ENCODE measurements at regions not wholly inside any gene's neighbourhood (a gene's known extent, or its start where the extent isn't known, plus 50 kb on each side); places are given as distances from the start of the nearest gene placed in this dataset.

DNA sequence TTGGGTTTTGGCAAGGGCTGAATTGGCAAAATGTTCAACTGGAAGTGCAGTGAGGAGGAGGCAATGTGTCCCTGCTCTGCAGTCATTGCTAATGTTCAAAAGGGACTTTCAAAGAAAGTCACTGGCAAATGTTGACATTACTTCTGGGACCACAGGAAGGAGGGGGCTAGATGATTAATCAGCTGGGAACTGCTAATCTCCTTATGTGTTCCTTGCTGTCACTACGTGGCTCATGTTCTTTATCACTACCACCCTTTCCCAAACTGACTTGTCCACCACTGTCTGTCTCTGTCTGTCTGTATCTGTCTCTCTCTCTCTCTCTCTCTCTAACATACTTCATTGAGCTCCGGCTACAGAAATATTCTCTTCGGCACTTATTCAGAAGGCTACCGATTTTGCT, 86.9 kb upstream of the MTPN start:
- H3K36me3 ChIP-seq (replicated peaks) = no peaks in the 10 kb centered on the region
- DNase-seq (ENCODE audit: low spot score in 2 of 2) = no peak
- H3K9me3 ChIP-seq = no peaks in the 10 kb centered on the region
- H3K4me3 ChIP-seq = no peak overlapping the region
- no peaks in the 10 kb centered on the region for H3K4me1 ChIP-seq
- no peaks in the 10 kb centered on the region for H3K27me3 ChIP-seq (ENCODE audit: low read depth)
- in situ Hi-C loops (cut with MboI; ENCODE audit: low sequenced_read_pairs) = no loop called here

DNA sequence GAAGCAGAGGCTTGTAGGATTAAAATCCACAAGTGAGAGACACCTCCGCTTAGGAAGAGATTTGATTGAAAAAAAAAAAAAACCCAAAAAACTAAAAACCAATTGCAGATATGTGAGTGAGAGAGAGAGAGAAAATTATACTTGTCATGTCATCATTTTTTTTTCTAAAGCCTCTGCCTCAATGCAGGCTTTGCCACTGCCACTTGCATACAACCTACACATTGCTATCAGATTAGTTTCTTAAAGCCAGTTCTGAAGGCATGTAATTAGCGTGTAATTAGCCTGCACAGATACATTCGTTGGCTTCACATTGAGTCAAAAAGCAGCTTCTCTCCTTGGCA, 86.1 kb upstream of the MTPN start:
- Histone ChIP-seq H3K9me3 (no peaks in the 10 kb centered on the region), H3K4me3 (no peak overlapping the region), H3K36me3 (replicated peaks) (no peaks in the 10 kb centered on the region), H3K27me3 (ENCODE audit: low read depth) (no peaks in the 10 kb centered on the region), H3K4me1 (no peaks in the 10 kb centered on the region)
- no peak for DNase-seq (ENCODE audit: low spot score in 2 of 2)
- in situ Hi-C loops (cut with MboI; ENCODE audit: low sequenced_read_pairs) = no loop called here

DNA sequence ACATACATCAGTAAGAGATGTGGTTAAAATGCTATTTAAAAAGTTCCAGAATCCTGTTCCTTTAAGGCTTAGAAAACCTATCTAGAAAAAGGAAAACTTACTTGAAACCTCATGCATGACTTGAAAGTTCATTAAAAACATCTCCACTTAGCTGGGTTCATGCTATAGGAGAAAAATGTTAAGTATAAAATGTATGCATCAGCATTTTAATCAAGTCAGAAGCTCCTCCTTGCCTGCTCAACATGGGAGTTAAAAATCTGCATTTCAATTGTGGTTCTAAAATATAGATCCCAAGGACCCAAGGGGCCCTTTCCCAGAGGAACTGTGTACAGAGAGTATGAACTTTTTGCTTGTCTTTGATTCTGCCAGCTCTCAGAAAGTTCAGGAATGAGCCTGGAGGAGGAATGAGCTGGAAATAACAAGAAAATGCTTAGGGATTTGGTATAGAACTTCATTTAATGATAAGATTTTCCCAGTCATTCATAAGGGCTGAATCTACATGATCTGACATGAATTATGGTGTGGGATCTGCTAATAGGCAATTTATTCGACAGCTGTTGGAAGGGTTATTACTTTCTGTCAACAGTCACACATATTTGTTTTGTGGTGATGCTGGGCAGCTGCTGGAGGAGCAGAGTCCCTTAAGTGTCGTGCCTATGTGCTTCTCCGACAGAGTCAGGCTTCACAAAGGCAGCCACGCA, 85.6 kb upstream of the MTPN start:
- Histone ChIP-seq H3K4me1 (no peaks in the 10 kb centered on the region), H3K4me3 (no peak overlapping the region), H3K36me3 (replicated peaks) (no peaks in the 10 kb centered on the region), H3K27me3 (ENCODE audit: low read depth) (no peaks in the 10 kb centered on the region), H3K9me3 (no peaks in the 10 kb centered on the region)
- in situ Hi-C loops (cut with MboI; ENCODE audit: low sequenced_read_pairs) = no loop called here
- no peak for DNase-seq (ENCODE audit: low spot score in 2 of 2)

DNA sequence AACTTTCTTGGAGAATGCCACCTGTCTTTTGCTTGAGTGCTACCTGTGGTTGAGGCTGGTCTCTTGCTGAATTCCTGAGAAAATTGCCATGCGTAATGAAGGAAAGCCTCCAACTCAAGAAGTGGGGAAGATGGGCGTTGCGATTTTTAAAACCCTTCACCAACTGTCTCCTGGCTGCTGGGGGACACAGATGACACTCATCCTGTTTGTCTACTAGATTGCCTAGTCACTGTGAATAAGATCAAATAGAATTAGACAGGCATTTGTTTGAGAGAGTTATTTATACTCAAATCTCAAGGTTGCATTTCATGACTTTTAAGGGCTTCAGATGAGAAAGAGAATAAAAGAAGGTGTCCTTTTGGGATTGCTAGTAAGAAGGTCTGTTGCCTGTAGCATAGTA, 84.3 kb upstream of the MTPN start:
- H3K9me3 ChIP-seq = no peaks in the 10 kb centered on the region
- in situ Hi-C loops (cut with MboI; ENCODE audit: low sequenced_read_pairs) = no loop called here
- no peaks in the 10 kb centered on the region for H3K4me1 ChIP-seq
- DNase-seq (ENCODE audit: low spot score in 2 of 2) = no peak
- no peaks in the 10 kb centered on the region for H3K27me3 ChIP-seq (ENCODE audit: low read depth)
- no peaks in the 10 kb centered on the region for H3K36me3 ChIP-seq (replicated peaks)
- H3K4me3 ChIP-seq = no peak overlapping the region

DNA sequence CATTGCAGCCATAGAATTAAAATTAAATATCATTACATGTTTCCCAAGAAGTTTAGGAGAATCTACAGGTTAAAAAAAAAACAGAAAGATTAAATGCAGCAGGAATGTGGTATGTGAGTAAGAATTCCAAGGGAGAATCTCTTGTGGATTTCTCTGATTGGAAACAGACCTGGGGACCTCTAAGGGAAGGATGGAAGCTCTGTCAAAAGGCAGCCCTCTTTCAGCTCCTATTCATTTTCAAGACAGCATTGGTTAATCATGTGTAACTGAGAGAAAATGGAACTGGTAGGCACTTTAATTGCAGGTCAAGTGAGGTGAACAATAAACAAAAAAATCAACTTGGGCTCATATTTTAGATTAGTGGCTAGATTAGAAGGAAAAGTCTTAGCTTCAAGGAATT, 81.4 kb upstream of the MTPN start:
- Histone ChIP-seq H3K4me1 (no peaks in the 10 kb centered on the region), H3K4me3 (no peak overlapping the region), H3K27me3 (ENCODE audit: low read depth) (peaks cover 3% of the 10 kb centered on the region; the same call in 1 of the 2 replicates), H3K9me3 (no peaks in the 10 kb centered on the region), H3K36me3 (replicated peaks) (no peaks in the 10 kb centered on the region)
- in situ Hi-C loops (cut with MboI; ENCODE audit: low sequenced_read_pairs) = no loop called here
- DNase-seq (ENCODE audit: low spot score in 2 of 2) = no peak

DNA sequence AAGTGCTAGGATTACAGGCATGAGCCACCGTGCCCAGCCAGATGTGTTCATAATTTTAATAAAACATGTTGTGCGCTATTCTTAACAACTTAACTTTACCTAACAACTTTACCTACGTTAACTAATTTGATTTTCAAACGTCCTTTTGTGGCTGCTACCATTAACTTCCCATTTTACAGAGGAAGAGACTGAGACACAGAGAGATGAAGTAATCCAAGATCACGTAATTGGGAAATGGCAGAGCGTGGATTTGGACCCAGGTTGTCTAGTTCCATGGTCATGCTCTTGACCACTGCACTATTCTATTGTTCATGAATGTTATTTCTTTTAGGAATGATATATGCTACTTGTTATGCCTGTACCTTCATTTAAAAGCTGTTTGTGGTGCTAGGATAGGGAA, 80.3 kb upstream of the MTPN start:
- H3K27me3 ChIP-seq (ENCODE audit: low read depth) = peaks cover 3% of the 10 kb centered on the region; the same call in 1 of the 2 replicates
- no peaks in the 10 kb centered on the region for H3K4me1 ChIP-seq
- no peaks in the 10 kb centered on the region for H3K9me3 ChIP-seq
- DNase-seq (ENCODE audit: low spot score in 2 of 2) = no peak
- H3K4me3 ChIP-seq = no peak overlapping the region
- no peaks in the 10 kb centered on the region for H3K36me3 ChIP-seq (replicated peaks)
- in situ Hi-C loops (cut with MboI; ENCODE audit: low sequenced_read_pairs) = no loop called here

DNA sequence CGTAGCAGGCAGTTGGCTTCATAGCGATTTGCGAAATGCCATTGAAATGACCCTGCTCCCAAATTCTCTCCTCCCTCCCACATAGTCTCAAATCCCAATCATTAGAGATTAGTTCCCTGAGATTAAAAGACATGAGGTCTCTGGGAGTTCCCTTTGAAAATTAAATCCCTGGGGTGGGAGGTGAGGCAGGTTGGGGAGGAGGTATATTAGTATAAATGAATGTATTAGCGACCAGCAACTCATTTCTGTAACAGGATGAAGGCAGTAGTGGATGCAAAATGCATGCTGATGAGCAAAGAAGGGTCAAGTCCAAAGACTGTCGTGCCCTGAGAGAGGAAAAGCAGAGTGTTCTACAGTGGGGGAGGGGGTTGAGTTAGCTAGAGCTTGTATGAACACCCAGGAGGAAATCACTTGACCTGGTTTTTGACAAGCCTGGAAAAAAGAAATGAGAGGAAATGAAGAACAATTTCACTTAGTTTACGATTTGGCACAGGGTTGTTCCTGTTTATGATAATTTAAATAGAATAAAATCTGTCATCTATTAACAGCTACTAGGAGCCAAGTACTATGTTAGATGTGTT, 79.6 kb upstream of the MTPN start:
- Histone ChIP-seq H3K4me3 (no peak overlapping the region), H3K9me3 (no peaks in the 10 kb centered on the region), H3K4me1 (no peaks in the 10 kb centered on the region), H3K27me3 (ENCODE audit: low read depth) (peaks cover 3% of the 10 kb centered on the region; the same call in 1 of the 2 replicates), H3K36me3 (replicated peaks) (no peaks in the 10 kb centered on the region)
- no peak for DNase-seq (ENCODE audit: low spot score in 2 of 2)
- in situ Hi-C loops (cut with MboI; ENCODE audit: low sequenced_read_pairs) = no loop called here

DNA sequence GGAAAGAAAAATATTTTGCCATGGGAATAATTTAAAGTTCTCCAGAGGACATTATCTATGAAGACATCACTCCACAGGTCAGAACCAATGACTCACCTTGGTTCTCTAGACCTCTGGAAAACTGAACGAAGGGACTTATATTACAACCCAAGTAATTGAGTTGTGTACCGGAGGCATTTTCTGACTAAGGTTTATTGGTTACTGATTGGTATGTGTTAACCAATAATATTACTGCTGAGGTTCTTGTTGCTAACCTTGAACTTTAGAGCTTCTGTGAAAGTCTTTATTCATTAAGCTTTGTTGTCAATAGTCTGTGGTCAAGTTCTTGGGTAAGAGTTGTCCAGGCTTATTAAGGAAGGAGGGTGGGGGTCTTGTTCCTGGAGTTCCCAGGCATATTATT, 78.1 kb upstream of the MTPN start:
- in situ Hi-C loops (cut with MboI; ENCODE audit: low sequenced_read_pairs) = no loop called here
- H3K9me3 ChIP-seq = no peaks in the 10 kb centered on the region
- H3K4me1 ChIP-seq = no peaks in the 10 kb centered on the region
- H3K36me3 ChIP-seq (replicated peaks) = no peaks in the 10 kb centered on the region
- peaks cover 3% of the 10 kb centered on the region; the same call in 1 of the 2 replicates for H3K27me3 ChIP-seq (ENCODE audit: low read depth)
- no peak for DNase-seq (ENCODE audit: low spot score in 2 of 2)
- H3K4me3 ChIP-seq = no peak overlapping the region

DNA sequence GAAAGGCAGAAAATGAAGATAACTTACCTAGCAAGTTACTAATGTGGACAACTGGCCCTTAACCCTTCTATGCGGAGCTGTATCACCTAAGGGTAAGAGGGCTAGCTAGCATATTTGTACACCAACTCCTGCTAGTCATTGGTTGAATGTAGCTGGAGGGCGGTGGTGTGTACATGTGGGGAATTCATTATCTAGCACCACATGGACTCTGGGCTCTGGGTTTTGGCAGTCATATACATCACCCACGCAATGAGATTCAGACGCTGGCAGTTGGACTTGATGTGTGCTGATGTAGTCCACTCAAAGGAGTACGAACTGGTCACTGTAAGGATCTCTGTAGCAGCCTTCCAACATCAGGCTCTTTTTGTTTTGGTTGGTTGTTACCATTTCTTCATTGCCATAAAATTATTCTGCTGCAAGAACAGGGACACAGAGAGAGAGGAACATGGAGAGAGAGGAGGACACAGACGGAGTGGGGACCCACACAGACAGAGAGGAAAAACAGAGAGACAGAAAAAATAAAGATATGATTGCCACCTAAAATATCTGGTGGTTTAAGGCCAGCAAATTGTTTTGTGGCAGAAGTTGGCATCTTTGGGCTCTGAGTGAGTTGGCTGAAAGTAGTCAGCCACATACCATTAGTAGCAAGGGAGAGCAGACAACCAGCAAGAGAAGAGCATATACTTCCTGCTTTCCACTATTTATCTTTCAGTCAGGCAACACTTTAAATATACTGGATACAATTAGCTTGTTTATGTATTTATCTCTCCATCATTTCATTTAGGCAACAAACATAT, 76.7 kb upstream of the MTPN start:
- in situ Hi-C loops (cut with MboI; ENCODE audit: low sequenced_read_pairs) = no loop called here
- no peaks in the 10 kb centered on the region for H3K36me3 ChIP-seq (replicated peaks)
- no peaks in the 10 kb centered on the region for H3K4me1 ChIP-seq
- H3K27me3 ChIP-seq (ENCODE audit: low read depth) = peaks cover 3% of the 10 kb centered on the region; the same call in 1 of the 2 replicates
- no peak overlapping the region for H3K4me3 ChIP-seq
- no peak for DNase-seq (ENCODE audit: low spot score in 2 of 2)
- no peaks in the 10 kb centered on the region for H3K9me3 ChIP-seq

DNA sequence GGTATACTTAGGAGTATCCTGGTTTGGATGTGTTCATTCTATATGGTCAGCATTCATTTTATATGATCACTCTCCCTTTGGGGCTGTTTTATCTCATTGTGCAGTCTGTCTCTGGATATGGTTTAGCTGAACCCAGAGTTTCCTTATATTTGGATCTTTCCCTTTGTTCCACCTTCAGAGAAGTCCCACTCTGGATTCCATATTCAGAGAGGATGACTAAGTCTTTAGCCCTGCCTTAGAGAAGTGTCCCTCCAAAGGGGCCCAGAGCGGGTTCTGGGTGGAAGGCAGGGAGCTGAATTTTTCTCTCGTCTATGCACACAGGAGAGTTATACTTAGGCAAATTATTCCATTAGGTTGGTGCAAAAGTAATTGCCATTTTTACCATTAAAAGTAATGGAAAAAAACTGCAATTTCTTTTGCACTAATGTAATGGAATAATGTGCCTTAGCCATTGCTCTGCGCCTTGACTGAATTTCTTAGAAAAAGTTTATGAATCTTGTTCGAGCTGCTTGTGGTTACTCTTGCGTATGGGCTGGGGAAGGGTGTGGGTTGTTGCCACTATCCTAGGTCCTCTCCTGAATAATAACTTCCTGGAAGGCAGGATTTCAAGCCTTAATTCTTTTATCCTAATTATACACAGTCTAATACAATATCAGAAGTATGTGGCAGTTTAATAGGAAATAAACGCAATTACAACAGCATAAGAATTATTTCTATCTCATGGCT, 74.2 kb upstream of the MTPN start:
- in situ Hi-C loops (cut with MboI; ENCODE audit: low sequenced_read_pairs) = no loop called here
- Histone ChIP-seq H3K36me3 (replicated peaks) (no peaks in the 10 kb centered on the region), H3K27me3 (ENCODE audit: low read depth) (peaks cover 3% of the 10 kb centered on the region; the same call in 1 of the 2 replicates), H3K4me1 (no peaks in the 10 kb centered on the region), H3K9me3 (no peaks in the 10 kb centered on the region), H3K4me3 (no peak overlapping the region)
- no peak for DNase-seq (ENCODE audit: low spot score in 2 of 2)

DNA sequence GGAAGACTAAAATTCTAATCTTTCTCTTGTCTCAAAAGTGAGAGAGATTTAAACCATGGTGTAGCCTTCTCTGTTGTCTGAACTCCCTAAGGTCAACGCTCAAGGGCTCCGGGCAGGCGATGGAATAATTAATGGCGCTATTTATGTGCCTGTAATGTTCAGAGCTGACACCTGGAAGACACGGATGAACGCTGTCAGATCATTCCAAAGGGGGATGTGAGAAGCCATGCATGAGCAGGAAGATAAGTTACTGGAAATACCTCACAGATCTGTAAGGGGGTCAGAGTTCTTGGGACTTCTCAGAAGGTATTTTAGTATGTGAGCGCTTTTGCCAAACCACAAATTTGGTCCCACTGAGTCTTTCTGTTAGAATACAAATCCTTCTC, 73.3 kb upstream of the MTPN start:
- in situ Hi-C loops (cut with MboI; ENCODE audit: low sequenced_read_pairs) = no loop called here
- Histone ChIP-seq H3K27me3 (ENCODE audit: low read depth) (no peaks in the 10 kb centered on the region), H3K9me3 (no peaks in the 10 kb centered on the region), H3K4me3 (no peak overlapping the region), H3K4me1 (no peaks in the 10 kb centered on the region), H3K36me3 (replicated peaks) (no peaks in the 10 kb centered on the region)
- no peak for DNase-seq (ENCODE audit: low spot score in 2 of 2)

DNA sequence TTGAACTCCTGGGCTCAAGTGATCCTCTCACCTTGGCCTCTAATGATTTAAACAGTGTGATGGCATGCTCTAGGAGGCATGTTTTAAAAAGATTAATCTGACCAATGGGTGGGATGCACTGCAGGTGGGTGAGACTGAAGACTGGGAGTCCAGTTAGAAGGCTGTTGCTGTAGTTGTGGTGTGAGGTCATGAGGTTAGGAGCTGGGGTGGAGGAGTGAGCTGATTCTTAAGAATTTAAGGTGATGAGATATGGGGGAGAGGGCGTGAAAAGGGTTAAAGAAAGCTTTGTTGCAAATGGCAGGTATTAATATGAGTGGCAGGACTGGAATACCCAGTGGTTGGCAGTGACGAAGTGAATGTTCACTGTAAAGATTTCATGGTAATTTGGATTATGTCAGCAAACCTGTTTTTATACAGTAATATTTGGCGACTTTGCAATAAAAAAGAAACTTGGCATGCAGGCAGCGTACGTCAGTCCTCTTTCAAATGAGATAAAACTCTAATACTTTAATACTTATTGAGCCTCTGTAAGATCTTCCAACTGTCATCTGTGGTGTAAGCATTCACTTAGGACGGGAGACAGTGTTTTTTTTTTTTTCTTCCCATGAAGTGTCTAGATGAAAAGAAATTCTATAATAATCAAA, 72.8 kb upstream of the MTPN start:
- in situ Hi-C loops (cut with MboI; ENCODE audit: low sequenced_read_pairs) = no loop called here
- no peak for DNase-seq (ENCODE audit: low spot score in 2 of 2)
- Histone ChIP-seq H3K4me3 (no peak overlapping the region), H3K4me1 (no peaks in the 10 kb centered on the region), H3K9me3 (no peaks in the 10 kb centered on the region), H3K27me3 (ENCODE audit: low read depth) (no peaks in the 10 kb centered on the region), H3K36me3 (replicated peaks) (no peaks in the 10 kb centered on the region)

DNA sequence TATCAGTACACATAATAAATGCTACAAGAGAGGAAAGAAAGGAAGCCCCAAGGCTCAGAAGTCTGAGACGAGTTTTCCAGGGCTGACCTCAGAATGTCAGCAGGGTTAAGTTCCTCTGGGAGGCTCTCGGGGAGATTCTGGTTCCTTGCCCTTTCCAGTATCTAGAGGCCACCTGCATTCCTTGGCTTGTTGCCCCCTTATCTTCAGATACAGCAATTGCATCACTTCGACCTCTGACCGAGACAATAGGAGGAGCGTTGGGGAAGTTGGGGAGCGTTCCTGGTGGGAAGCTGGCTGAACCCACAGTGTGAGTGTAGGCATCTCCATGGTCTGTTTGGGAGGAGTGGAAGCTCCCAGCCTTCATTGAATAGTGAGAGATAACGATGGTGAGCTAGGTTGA, 72.0 kb upstream of the MTPN start:
- no peaks in the 10 kb centered on the region for H3K4me1 ChIP-seq
- in situ Hi-C loops (cut with MboI; ENCODE audit: low sequenced_read_pairs) = no loop called here
- no peaks in the 10 kb centered on the region for H3K36me3 ChIP-seq (replicated peaks)
- DNase-seq (ENCODE audit: low spot score in 2 of 2) = no peak
- H3K4me3 ChIP-seq = no peak overlapping the region
- H3K9me3 ChIP-seq = no peaks in the 10 kb centered on the region
- no peaks in the 10 kb centered on the region for H3K27me3 ChIP-seq (ENCODE audit: low read depth)

Data from HAP-1 (cell line).